MV-4-11 (cell line): ENCODE measurements at regions not wholly inside any gene's neighbourhood (a gene's known extent, or its start where the extent isn't known, plus 50 kb on each side); places are given as distances from the start of the nearest gene placed in this dataset.

ENCODE experiments used
- DNase-seq: peaks from one replicate; lab custom pipeline; 2025; lab: John Stamatoyannopoulos, UW

- DNase-seq, result no peak
These were observed 337.1 kb downstream of the C16orf95 start for GRCh38 chr16:86979984-86980553.

GRCh38 chr16:86980644-86981043 lies 336.5 kb downstream of the C16orf95 start:
- DNase-seq, result no peak

- DNase-seq, result no peak
These were observed 334.9 kb downstream of the C16orf95 start for GRCh38 chr16:86982347-86982596.

- no peak for DNase-seq
These were observed 334.3 kb downstream of the C16orf95 start for GRCh38 chr16:86982912-86983311.

- DNase-seq, result no peak
These were observed 333.6 kb downstream of the C16orf95 start for GRCh38 chr16:86983621-86984020.

GRCh38 chr16:86984343-86984742 lies 332.8 kb downstream of the C16orf95 start:
- no peak for DNase-seq

- DNase-seq, result no peak
These were observed 332.1 kb downstream of the C16orf95 start for GRCh38 chr16:86984991-86985647.

GRCh38 chr16:86985648-86986015 lies 331.6 kb downstream of the C16orf95 start:
- no peak for DNase-seq

GRCh38 chr16:86986136-86986535 lies 331.1 kb downstream of the C16orf95 start:
- DNase-seq, result no peak

- DNase-seq, result no peak
These were observed 330.2 kb downstream of the C16orf95 start for GRCh38 chr16:86986809-86987487.

GRCh38 chr16:86987746-86988670 lies 329.2 kb downstream of the C16orf95 start:
- no peak for DNase-seq

- DNase-seq, result no peak
These were observed 328.1 kb downstream of the C16orf95 start for GRCh38 chr16:86988920-86989696.

- peak; percentile 17 for DNase-seq
These were observed 326.7 kb downstream of the C16orf95 start for GRCh38 chr16:86990451-86990850.

GRCh38 chr16:86991679-86992078 lies 325.5 kb downstream of the C16orf95 start:
- no peak for DNase-seq

- DNase-seq, result no peak
These were observed 324.6 kb downstream of the C16orf95 start for GRCh38 chr16:86992587-86992986.

- DNase-seq, result no peak
These were observed 323.6 kb downstream of the C16orf95 start for GRCh38 chr16:86993426-86994110.

- DNase-seq, result peak; percentile 80
These were observed 323.0 kb downstream of the C16orf95 start for GRCh38 chr16:86994215-86994614.

- DNase-seq, result peak; percentile 80
These were observed 322.5 kb downstream of the C16orf95 start for GRCh38 chr16:86994651-86995171.

- no peak for DNase-seq
These were observed 321.7 kb downstream of the C16orf95 start for GRCh38 chr16:86995456-86995855.

- DNase-seq, result no peak
These were observed 321.1 kb downstream of the C16orf95 start for GRCh38 chr16:86996081-86996480.

- DNase-seq, result no peak
These were observed 320.1 kb downstream of the C16orf95 start for GRCh38 chr16:86997058-86997457.
